Activated CD4-positive, alpha-beta T cell treated with anti-CD3 and anti-CD28 coated beads, Interleukin-10, Interleukin-2, amounts not matched to agents 100 ng/mL and 50 ng/mL, durations not matched to agents 16 hours and 8 hours (primary cell): ENCODE measurements at regions not wholly inside any gene's neighbourhood (a gene's known extent, or its start where the extent isn't known, plus 50 kb on each side); places are given as distances from the start of the nearest gene placed in this dataset.

ENCODE experiments used
- DNase-seq: peaks from one replicate; pipeline ENCODE4 v3.0.0-alpha.2; 2020

- DNase-seq = no peak
Observed at GRCh38 chr2:222146488-222146887, 152.3 kb downstream of the PAX3 start.

GRCh38 chr2:222142027-222142426, 156.8 kb downstream of the PAX3 start:
- DNase-seq = no peak

GRCh38 chr2:222136106-222136630, 162.6 kb downstream of the PAX3 start:
- DNase-seq = no peak

- DNase-seq = no peak
Observed at GRCh38 chr2:222134654-222135053, 164.1 kb downstream of the PAX3 start.

GRCh38 chr2:222133897-222134296, 164.9 kb downstream of the PAX3 start:
- no peak for DNase-seq

- DNase-seq = no peak
Observed at GRCh38 chr2:222130855-222131254, 167.9 kb downstream of the PAX3 start.

GRCh38 chr2:222127660-222128059, 171.1 kb downstream of the PAX3 start:
- DNase-seq = no peak

GRCh38 chr2:222120933-222121332, 177.9 kb downstream of the PAX3 start:
- DNase-seq = no peak

- DNase-seq = no peak
Observed at GRCh38 chr2:222115296-222115695, 183.5 kb downstream of the PAX3 start.

- no peak for DNase-seq
Observed at GRCh38 chr2:222108957-222109585, 189.7 kb downstream of the PAX3 start.

GRCh38 chr2:222108497-222108896, 190.3 kb downstream of the PAX3 start:
- DNase-seq = no peak

GRCh38 chr2:222105046-222105445, 193.8 kb downstream of the PAX3 start:
- no peak for DNase-seq

- no peak for DNase-seq
Observed at GRCh38 chr2:222102575-222103349, 196.0 kb downstream of the PAX3 start.

GRCh38 chr2:222100704-222101699, 197.8 kb downstream of the PAX3 start:
- DNase-seq = no peak

- DNase-seq = no peak
Observed at GRCh38 chr2:222088561-222088960, 210.2 kb downstream of the PAX3 start.

- no peak for DNase-seq
Observed at GRCh38 chr2:222087998-222088397, 210.8 kb downstream of the PAX3 start.

GRCh38 chr2:222082201-222082600, 216.6 kb downstream of the PAX3 start:
- DNase-seq = no peak

- no peak for DNase-seq
Observed at GRCh38 chr2:222080141-222080540, 218.7 kb downstream of the PAX3 start.

- no peak for DNase-seq
Observed at GRCh38 chr2:222076973-222077690, 221.7 kb downstream of the PAX3 start.

GRCh38 chr2:222074674-222075073, 224.1 kb downstream of the PAX3 start:
- no peak for DNase-seq

- DNase-seq = no peak
Observed at GRCh38 chr2:222071911-222072310, 226.9 kb downstream of the PAX3 start.

GRCh38 chr2:222064286-222064685, 234.5 kb downstream of the PAX3 start:
- DNase-seq = no peak
